ENCODE measurements at regions not wholly inside any gene's neighbourhood (a gene's known extent, or its start where the extent isn't known, plus 50 kb on each side); places are given as distances from the start of the nearest gene placed in this dataset.

DNA sequence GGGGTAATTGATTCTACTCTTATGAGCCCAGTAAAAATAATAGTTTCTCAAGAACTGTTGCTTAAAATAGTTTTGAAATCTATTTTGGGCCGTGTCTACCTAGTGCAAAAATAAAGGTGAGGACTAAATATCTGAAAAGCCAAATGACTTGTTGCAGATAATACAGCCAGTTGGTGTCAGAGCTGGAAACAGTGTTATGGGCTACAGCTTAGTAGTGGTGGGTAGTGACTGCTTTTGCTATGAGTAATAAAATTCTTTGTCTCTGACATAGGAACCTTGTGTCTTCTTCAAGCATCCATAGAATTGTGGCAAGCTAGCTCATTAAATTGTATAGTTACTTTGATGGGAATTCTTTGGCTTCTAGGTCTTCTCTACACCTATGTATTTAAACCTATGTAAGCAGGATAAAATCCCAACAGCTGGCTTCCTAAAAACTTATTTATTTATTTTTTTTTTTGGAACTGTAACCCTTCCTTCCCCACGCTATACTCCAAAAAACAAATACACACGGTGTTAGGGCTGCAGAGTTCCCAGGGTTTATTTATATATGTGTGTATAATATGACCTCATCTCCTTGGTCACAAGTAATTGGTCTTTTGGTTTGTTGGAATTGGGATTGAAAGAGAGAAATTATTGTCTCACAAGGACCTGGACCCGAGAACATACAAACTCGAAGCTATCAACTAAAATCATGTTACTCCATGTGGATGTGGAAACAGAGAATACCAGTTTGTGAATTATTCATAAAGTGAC lies 138.0 kb downstream of the NUDT12 start:
- TF ChIP-seq, protein P1, sequence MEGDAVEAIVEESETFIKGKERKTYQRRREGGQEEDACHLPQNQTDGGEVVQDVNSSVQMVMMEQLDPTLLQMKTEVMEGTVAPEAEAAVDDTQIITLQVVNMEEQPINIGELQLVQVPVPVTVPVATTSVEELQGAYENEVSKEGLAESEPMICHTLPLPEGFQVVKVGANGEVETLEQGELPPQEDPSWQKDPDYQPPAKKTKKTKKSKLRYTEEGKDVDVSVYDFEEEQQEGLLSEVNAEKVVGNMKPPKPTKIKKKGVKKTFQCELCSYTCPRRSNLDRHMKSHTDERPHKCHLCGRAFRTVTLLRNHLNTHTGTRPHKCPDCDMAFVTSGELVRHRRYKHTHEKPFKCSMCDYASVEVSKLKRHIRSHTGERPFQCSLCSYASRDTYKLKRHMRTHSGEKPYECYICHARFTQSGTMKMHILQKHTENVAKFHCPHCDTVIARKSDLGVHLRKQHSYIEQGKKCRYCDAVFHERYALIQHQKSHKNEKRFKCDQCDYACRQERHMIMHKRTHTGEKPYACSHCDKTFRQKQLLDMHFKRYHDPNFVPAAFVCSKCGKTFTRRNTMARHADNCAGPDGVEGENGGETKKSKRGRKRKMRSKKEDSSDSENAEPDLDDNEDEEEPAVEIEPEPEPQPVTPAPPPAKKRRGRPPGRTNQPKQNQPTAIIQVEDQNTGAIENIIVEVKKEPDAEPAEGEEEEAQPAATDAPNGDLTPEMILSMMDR (conservative IDR thresholded peaks at IDR 0.05; ENCODE audit: low read length) = no peak
- DNase-seq (ENCODE audit: low read depth) = peak; percentile 77
- H3K4me3 ChIP-seq (ENCODE audit: low read length) = no peak overlapping the region

DNA sequence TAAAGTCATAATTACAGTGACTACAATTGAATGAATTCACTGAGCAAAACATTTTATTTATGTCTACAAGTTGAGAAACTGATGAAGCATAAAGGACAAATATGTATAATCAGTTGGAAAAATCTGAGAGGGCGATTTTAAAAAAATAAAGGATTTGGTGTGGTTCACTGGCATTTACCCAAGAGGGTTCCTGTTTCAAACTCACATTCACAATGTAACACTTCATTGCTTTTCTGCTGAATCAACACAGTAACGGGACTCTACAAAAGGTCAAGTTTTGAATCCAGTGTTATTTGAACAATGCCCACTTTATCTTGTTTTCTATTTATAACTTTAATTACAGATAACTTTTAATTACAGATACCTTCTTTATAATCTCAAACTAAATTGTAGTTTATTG lies 138.6 kb downstream of the NUDT12 start:
- TF ChIP-seq, protein P1 (conservative IDR thresholded peaks at IDR 0.05; ENCODE audit: low read length) = no peak
- H3K4me3 ChIP-seq (ENCODE audit: low read length) = no peak overlapping the region
- no peak for DNase-seq (ENCODE audit: low read depth)

DNA sequence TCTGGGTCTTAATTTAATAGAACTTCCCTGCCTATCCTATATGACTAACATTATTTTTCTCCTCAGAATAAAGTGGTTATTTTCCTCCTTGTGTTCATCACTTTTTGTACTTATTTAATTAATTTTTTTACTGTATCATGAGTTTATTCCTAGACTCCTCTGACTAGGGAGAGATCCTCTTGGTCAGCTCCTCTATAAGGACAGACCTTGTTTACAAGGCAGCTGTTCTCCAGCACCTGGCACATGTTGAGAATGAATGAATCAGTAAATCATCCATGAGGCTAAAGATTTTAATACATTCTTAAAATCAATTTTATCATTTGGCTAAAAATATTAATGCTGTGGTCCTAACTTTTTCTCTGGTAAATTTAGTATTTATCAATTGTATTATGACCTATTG lies 139.8 kb downstream of the NUDT12 start:
- TF ChIP-seq, protein P1 (conservative IDR thresholded peaks at IDR 0.05; ENCODE audit: low read length) = no peak
- no peak for DNase-seq (ENCODE audit: low read depth)
- H3K4me3 ChIP-seq (ENCODE audit: low read length) = no peak overlapping the region

DNA sequence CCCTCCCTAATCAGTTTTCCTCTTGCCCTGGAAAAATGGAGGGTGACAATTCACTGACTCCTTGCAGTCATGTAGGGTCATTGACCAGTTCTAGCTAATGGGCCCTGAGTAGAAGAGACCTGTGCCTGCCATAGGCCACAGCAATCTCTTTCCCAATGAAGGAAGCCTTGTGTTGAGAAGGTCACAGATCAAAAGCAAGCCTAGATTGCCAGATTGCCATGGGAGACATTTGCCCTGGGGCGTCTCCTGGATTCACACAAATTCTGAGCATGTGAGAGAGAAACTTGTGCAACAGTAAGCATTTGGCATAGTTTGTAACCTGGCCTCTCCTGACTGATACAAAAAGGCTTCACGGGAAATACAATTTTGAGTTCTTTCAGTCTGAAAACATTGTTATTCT lies 148.0 kb downstream of the NUDT12 start:
- no peak for DNase-seq (ENCODE audit: low read depth)
- H3K4me3 ChIP-seq (ENCODE audit: low read length) = no peak overlapping the region
- TF ChIP-seq, protein P1 (conservative IDR thresholded peaks at IDR 0.05; ENCODE audit: low read length) = no peak

DNA sequence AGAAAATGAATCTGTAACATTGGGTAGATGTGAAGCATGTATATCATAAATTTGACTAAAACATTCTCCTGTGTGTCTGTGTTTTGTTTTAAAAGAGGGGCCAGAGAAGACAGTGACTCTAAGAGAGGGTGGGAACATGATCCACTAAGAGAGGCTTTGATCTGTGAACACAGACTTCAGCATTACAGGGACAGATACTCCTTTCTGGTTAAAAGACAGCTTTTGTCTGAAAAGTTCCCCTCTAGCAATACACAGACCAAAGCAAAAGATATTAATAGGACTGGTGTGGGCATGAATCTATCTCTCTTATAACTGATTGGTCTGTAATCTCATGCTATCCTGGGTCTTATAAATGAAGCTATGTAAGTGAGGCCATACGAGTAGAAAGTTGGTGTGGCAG lies 150.9 kb downstream of the NUDT12 start:
- H3K4me3 ChIP-seq (ENCODE audit: low read length) = no peak overlapping the region
- TF ChIP-seq, protein P1 (conservative IDR thresholded peaks at IDR 0.05; ENCODE audit: low read length) = no peak
- DNase-seq (ENCODE audit: low read depth) = no peak

DNA sequence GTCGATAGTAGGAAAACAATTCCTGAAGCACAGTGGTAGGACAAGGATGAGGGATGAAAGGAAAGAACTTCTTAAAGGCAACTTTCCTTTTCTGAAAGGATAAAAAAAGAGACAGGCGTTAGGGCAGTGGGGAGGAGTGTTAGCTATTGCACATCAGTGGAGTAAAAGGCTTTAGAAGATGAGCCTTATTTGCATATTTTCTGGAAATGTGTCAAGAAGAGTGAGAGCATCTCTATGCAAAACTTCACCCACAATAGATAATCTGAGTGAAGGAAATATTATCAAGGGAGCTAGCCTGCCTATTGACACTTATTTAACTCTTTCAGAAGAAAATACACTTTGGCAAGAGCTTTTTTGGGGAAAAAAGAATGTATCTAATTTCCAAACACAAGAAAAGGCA lies 151.6 kb downstream of the MACIR start:
- H3K4me3 ChIP-seq (ENCODE audit: low read length) = no peak overlapping the region
- TF ChIP-seq, protein P1 (conservative IDR thresholded peaks at IDR 0.05; ENCODE audit: low read length) = no peak
- no peak for DNase-seq (ENCODE audit: low read depth)

DNA sequence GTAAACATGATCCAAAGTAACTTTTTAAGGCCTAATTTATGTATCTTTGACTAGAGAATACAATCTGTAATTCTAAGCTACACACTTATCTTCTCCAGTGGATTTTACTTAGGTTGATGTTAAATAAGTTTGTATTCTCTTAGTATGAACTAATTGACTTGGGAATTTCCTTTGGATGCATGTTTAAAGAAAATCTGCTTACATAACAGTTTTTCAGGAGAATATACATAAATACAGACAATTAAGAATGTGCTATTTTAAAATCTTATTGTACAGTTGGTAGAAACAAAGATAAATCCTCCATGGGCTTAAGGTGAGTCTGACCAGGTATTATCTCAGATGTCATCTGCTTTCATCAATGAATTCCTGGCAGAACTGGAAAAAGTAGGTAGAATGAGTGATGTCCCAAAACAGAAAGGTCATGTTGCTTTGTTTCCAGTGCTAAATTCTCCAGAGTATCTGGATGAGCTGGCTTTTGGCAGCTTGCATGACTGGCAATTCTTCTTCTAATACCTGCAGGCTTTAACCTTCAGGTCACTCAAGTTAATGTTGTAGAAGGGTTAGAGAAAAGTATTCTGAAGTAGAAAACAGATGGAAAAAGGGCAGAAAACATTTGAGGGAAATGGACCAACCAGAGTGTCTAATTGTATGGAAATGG lies 150.6 kb downstream of the MACIR start:
- no peak overlapping the region for H3K4me3 ChIP-seq (ENCODE audit: low read length)
- TF ChIP-seq, protein P1 (conservative IDR thresholded peaks at IDR 0.05; ENCODE audit: low read length) = no peak
- DNase-seq (ENCODE audit: low read depth) = no peak
